Dermis microvascular lymphatic vessel endothelial cell (primary cell): ENCODE measurements at regions not wholly inside any gene's neighbourhood (a gene's known extent, or its start where the extent isn't known, plus 50 kb on each side); places are given as distances from the start of the nearest gene placed in this dataset.

Source experiments
- DNase-seq, 2 donors: peaks; one replicate each; pipeline versions ENCODE4 v3.0.0 to v3.0.0-alpha.2; 2010; ENCODE audit warnings: low read depth in 2 of 2

GRCh38 chr17:45715787-45716186 lies 68.3 kb upstream of the CRHR1 start:
- DNase-seq, result no peak

GRCh38 chr17:45718791-45719190 lies 65.3 kb upstream of the CRHR1 start:
- no peak for DNase-seq

- no peak for DNase-seq
Observed at GRCh38 chr17:45719335-45720071, 64.6 kb upstream of the CRHR1 start.

- no peak for DNase-seq
Observed at GRCh38 chr17:45720386-45720785, 63.7 kb upstream of the CRHR1 start.

- DNase-seq, result peak in 1 of 2 donors; percentile 24
Observed at GRCh38 chr17:45722161-45722560, 62.0 kb upstream of the CRHR1 start.

- DNase-seq, result no peak
Observed at GRCh38 chr17:45729294-45729907, 54.7 kb upstream of the CRHR1 start.

- no peak for DNase-seq
Observed at GRCh38 chr17:45730192-45730591, 53.9 kb upstream of the CRHR1 start.

- DNase-seq, result no peak
Observed at GRCh38 chr17:45731459-45731858, 52.7 kb upstream of the CRHR1 start.

GRCh38 chr17:45732926-45733505 lies 51.1 kb upstream of the CRHR1 start:
- DNase-seq, result no peak

GRCh38 chr17:45733781-45734180 lies 50.3 kb upstream of the CRHR1 start:
- DNase-seq, result no peak
